Activated naive CD4-positive, alpha-beta T cell treated with anti-CD3 and anti-CD28 coated beads, Interleukin-2, amount 50 U/mL, for 24 hours (primary cell): ENCODE measurements at regions not wholly inside any gene's neighbourhood (a gene's known extent, or its start where the extent isn't known, plus 50 kb on each side); places are given as distances from the start of the nearest gene placed in this dataset.
"Not testable (repeated sequence)": the region's sequence is repeated elsewhere in the genome, so short reads cannot be mapped to it uniquely, and the experiment has no call there.

ENCODE experiments used
- H3K27ac Mint-ChIP-seq: one replicate; pipeline ENCODE4 v1.8.0; 2021; ENCODE audit warnings: mild to moderate bottlenecking, mixed read lengths
- H3K27me3 Mint-ChIP-seq: one replicate; pipeline ENCODE4 v1.8.0; 2021; ENCODE audit warnings: mixed read lengths
- H3K36me3 Mint-ChIP-seq: one replicate; pipeline ENCODE4 v1.8.0; 2021; ENCODE audit warnings: mixed read lengths
- H3K4me1 Mint-ChIP-seq: one replicate; pipeline ENCODE4 v1.8.0; 2021; ENCODE audit warnings: mixed read lengths
- H3K4me3 Mint-ChIP-seq: one replicate; pipeline ENCODE4 v1.8.0; 2021; ENCODE audit warnings: mild to moderate bottlenecking, mixed read lengths
- H3K9me3 Mint-ChIP-seq: one replicate; pipeline ENCODE4 v1.8.0; 2021; ENCODE audit warnings: mixed read lengths

- no peaks in the 10 kb centered on the region for H3K27me3 Mint-ChIP-seq
- no peak overlapping the region for H3K27ac Mint-ChIP-seq
- H3K4me1 Mint-ChIP-seq, result no peaks in the 10 kb centered on the region
- H3K9me3 Mint-ChIP-seq, result no peaks in the 10 kb centered on the region
- H3K4me3 Mint-ChIP-seq, result no peak overlapping the region
- no peaks in the 10 kb centered on the region for H3K36me3 Mint-ChIP-seq
These were observed 88.6 kb upstream of the DAZL start for GRCh38 chr3:16693820-16694219.

- H3K4me3 Mint-ChIP-seq, result no peak overlapping the region
- H3K9me3 Mint-ChIP-seq, result no peaks in the 10 kb centered on the region
- no peaks in the 10 kb centered on the region for H3K4me1 Mint-ChIP-seq
- H3K27me3 Mint-ChIP-seq, result no peaks in the 10 kb centered on the region
- no peak overlapping the region for H3K27ac Mint-ChIP-seq
- H3K36me3 Mint-ChIP-seq, result no peaks in the 10 kb centered on the region
These were observed 90.5 kb upstream of the DAZL start for GRCh38 chr3:16695710-16696109.

GRCh38 chr3:16697443-16698147 lies 92.4 kb upstream of the DAZL start:
- no peaks in the 10 kb centered on the region for H3K36me3 Mint-ChIP-seq
- no peaks in the 10 kb centered on the region for H3K9me3 Mint-ChIP-seq
- no peak overlapping the region for H3K27ac Mint-ChIP-seq
- H3K4me3 Mint-ChIP-seq, result no peak overlapping the region
- H3K27me3 Mint-ChIP-seq, result no peaks in the 10 kb centered on the region
- H3K4me1 Mint-ChIP-seq, result no peaks in the 10 kb centered on the region

GRCh38 chr3:16700651-16701050 lies 95.4 kb upstream of the DAZL start:
- no peaks in the 10 kb centered on the region for H3K9me3 Mint-ChIP-seq
- no peak overlapping the region for H3K27ac Mint-ChIP-seq

GRCh38 chr3:16704941-16705340 lies 99.7 kb upstream of the DAZL start:
- H3K9me3 Mint-ChIP-seq, result no peaks in the 10 kb centered on the region
- H3K4me3 Mint-ChIP-seq, result no peak overlapping the region
- no peak overlapping the region for H3K27ac Mint-ChIP-seq
- H3K27me3 Mint-ChIP-seq, result no peaks in the 10 kb centered on the region
- H3K36me3 Mint-ChIP-seq, result peaks cover 1% of the 10 kb centered on the region
- no peaks in the 10 kb centered on the region for H3K4me1 Mint-ChIP-seq

More at GRCh38 chr3:16700651-16701050, 95.4 kb upstream of the DAZL start:
- Mint-ChIP-seq H3K36me3 (no peaks in the 10 kb centered on the region), H3K27me3 (no peaks in the 10 kb centered on the region), H3K4me1 (no peaks in the 10 kb centered on the region), H3K4me3 (no peak overlapping the region)

- Mint-ChIP-seq H3K4me3 (no peak overlapping the region), H3K9me3 (no peaks in the 10 kb centered on the region), H3K27me3 (no peaks in the 10 kb centered on the region), H3K36me3 (peaks cover 1% of the 10 kb centered on the region), H3K27ac (no peak overlapping the region), H3K4me1 (no peaks in the 10 kb centered on the region)
These were observed 102.0 kb upstream of the DAZL start for GRCh38 chr3:16707260-16707659.

- Mint-ChIP-seq H3K27me3 (no peaks in the 10 kb centered on the region), H3K27ac (no peak overlapping the region), H3K4me3 (no peak overlapping the region), H3K4me1 (no peaks in the 10 kb centered on the region), H3K36me3 (peaks cover 5% of the 10 kb centered on the region), H3K9me3 (peaks cover 8% of the 10 kb centered on the region)
These were observed 103.1 kb upstream of the DAZL start for GRCh38 chr3:16708285-16708684.

GRCh38 chr3:16711691-16712090 lies 106.5 kb upstream of the DAZL start:
- H3K27me3 Mint-ChIP-seq, H3K27ac Mint-ChIP-seq, H3K4me1 Mint-ChIP-seq, H3K4me3 Mint-ChIP-seq: not testable (repeated sequence)
- H3K9me3 Mint-ChIP-seq, result peaks cover 20% of the 10 kb centered on the region
- peaks cover 12% of the 10 kb centered on the region for H3K36me3 Mint-ChIP-seq

- Mint-ChIP-seq H3K9me3 (peaks cover 20% of the 10 kb centered on the region), H3K4me1 (no peaks in the 10 kb centered on the region), H3K27ac (no peak overlapping the region)
These were observed 110.1 kb upstream of the DAZL start for GRCh38 chr3:16715281-16715680.

GRCh38 chr3:16719426-16719825 lies 114.2 kb upstream of the DAZL start:
- H3K4me1 Mint-ChIP-seq, result no peaks in the 10 kb centered on the region
- H3K27ac Mint-ChIP-seq, result no peak overlapping the region
- no peak overlapping the region for H3K4me3 Mint-ChIP-seq
- H3K9me3 Mint-ChIP-seq, result peaks cover under 1% of the 10 kb centered on the region
- no peaks in the 10 kb centered on the region for H3K36me3 Mint-ChIP-seq
- no peaks in the 10 kb centered on the region for H3K27me3 Mint-ChIP-seq

More at GRCh38 chr3:16715281-16715680, 110.1 kb upstream of the DAZL start:
- Mint-ChIP-seq H3K27me3 (no peaks in the 10 kb centered on the region), H3K4me3 (no peak overlapping the region), H3K36me3 (peaks cover 11% of the 10 kb centered on the region)

- Mint-ChIP-seq H3K9me3 (no peaks in the 10 kb centered on the region), H3K4me3 (no peak overlapping the region), H3K27me3 (no peaks in the 10 kb centered on the region), H3K4me1 (no peaks in the 10 kb centered on the region), H3K27ac (no peak overlapping the region), H3K36me3 (no peaks in the 10 kb centered on the region)
These were observed 115.2 kb upstream of the DAZL start for GRCh38 chr3:16720367-16720940.

- Mint-ChIP-seq H3K36me3 (peaks cover 2% of the 10 kb centered on the region), H3K27ac (no peak overlapping the region), H3K4me3 (no peak overlapping the region), H3K9me3 (no peaks in the 10 kb centered on the region), H3K4me1 (no peaks in the 10 kb centered on the region), H3K27me3 (no peaks in the 10 kb centered on the region)
These were observed 116.3 kb upstream of the DAZL start for GRCh38 chr3:16721494-16721893.

- H3K36me3 Mint-ChIP-seq, result peaks cover 4% of the 10 kb centered on the region
- H3K4me1 Mint-ChIP-seq, result no peaks in the 10 kb centered on the region
- no peak overlapping the region for H3K4me3 Mint-ChIP-seq
- H3K27ac Mint-ChIP-seq, result no peak overlapping the region
- peaks cover under 1% of the 10 kb centered on the region for H3K9me3 Mint-ChIP-seq
- H3K27me3 Mint-ChIP-seq, result no peaks in the 10 kb centered on the region
These were observed 118.8 kb upstream of the DAZL start for GRCh38 chr3:16723978-16724377.

- no peaks in the 10 kb centered on the region for H3K4me1 Mint-ChIP-seq
- H3K27ac Mint-ChIP-seq, result no peak overlapping the region
- peaks cover 3% of the 10 kb centered on the region for H3K27me3 Mint-ChIP-seq
- H3K4me3 Mint-ChIP-seq, result no peak overlapping the region
- H3K36me3 Mint-ChIP-seq, result peaks cover 4% of the 10 kb centered on the region
- H3K9me3 Mint-ChIP-seq, result peaks cover 5% of the 10 kb centered on the region
These were observed 119.3 kb upstream of the DAZL start for GRCh38 chr3:16724487-16724886.

- peaks cover 3% of the 10 kb centered on the region for H3K27me3 Mint-ChIP-seq
- no peak overlapping the region for H3K27ac Mint-ChIP-seq
- H3K4me1 Mint-ChIP-seq, result no peaks in the 10 kb centered on the region
- H3K36me3 Mint-ChIP-seq, result peaks cover 4% of the 10 kb centered on the region
- H3K9me3 Mint-ChIP-seq, result peaks cover 5% of the 10 kb centered on the region
- no peak overlapping the region for H3K4me3 Mint-ChIP-seq
These were observed 120.7 kb upstream of the DAZL start for GRCh38 chr3:16725972-16726371.

GRCh38 chr3:16728770-16729745 lies 123.8 kb upstream of the DAZL start:
- H3K4me3 Mint-ChIP-seq, result no peak overlapping the region

More at GRCh38 chr3:16728770-16729745, 123.8 kb upstream of the DAZL start:
- peaks cover 3% of the 10 kb centered on the region for H3K27me3 Mint-ChIP-seq
- H3K27ac Mint-ChIP-seq, result no peak overlapping the region
- peaks cover 8% of the 10 kb centered on the region for H3K36me3 Mint-ChIP-seq
- H3K4me1 Mint-ChIP-seq, result no peaks in the 10 kb centered on the region
- peaks cover 17% of the 10 kb centered on the region for H3K9me3 Mint-ChIP-seq
